Osteocyte (in vitro differentiated cells): ENCODE measurements at regions not wholly inside any gene's neighbourhood (a gene's known extent, or its start where the extent isn't known, plus 50 kb on each side); places are given as distances from the start of the nearest gene placed in this dataset.
A peak's percentile ranks its signal among the peaks of the same experiment; 100 is the strongest.

Experiments
- DNase-seq: peaks from one replicate; pipeline ENCODE4 v3.0.0; 2021; ENCODE audit warnings: mixed read lengths; ENCODE audit not compliant: unreplicated experiment; ENCODE audit errors: extremely low spot score
- H3K27ac Mint-ChIP-seq: one replicate; pipeline ENCODE4 v1.8.0; 2021; ENCODE audit warnings: mild to moderate bottlenecking, mixed read lengths; ENCODE audit not compliant: unreplicated experiment
- H3K27me3 Mint-ChIP-seq: one replicate; pipeline ENCODE4 v1.8.0; 2021; ENCODE audit warnings: mixed read lengths; ENCODE audit not compliant: unreplicated experiment
- H3K36me3 Mint-ChIP-seq: one replicate; pipeline ENCODE4 v1.8.0; 2021; ENCODE audit warnings: mixed read lengths; ENCODE audit not compliant: unreplicated experiment
- H3K4me1 Mint-ChIP-seq: one replicate; pipeline ENCODE4 v1.8.0; 2021; ENCODE audit warnings: mixed read lengths; ENCODE audit not compliant: unreplicated experiment
- H3K4me3 Mint-ChIP-seq: one replicate; pipeline ENCODE4 v1.8.0; 2021; ENCODE audit warnings: mild to moderate bottlenecking, moderate library complexity, mixed read lengths; ENCODE audit not compliant: unreplicated experiment
- H3K9me3 Mint-ChIP-seq: one replicate; pipeline ENCODE4 v1.8.0; 2021; ENCODE audit warnings: mixed read lengths; ENCODE audit not compliant: unreplicated experiment
- CTCF ChIP-seq: fragments of 200-600 bp; sonication (generic); IDR thresholded peaks from 2 replicates; pipeline ENCODE4 v1.5.0; 2021; ENCODE audit warnings: antibody characterized with exemption, mild to moderate bottlenecking, moderate library complexity

GRCh38 chr2:237150186-237150585 is 64.5 kb downstream of the COPS8 start:
- Mint-ChIP-seq H3K36me3 (peaks cover 11% of the 10 kb centered on the region), H3K9me3 (peaks cover 19% of the 10 kb centered on the region), H3K4me3 (no peak overlapping the region), H3K4me1 (peaks cover 27% of the 10 kb centered on the region), H3K27ac (no peak overlapping the region), H3K27me3 (no peaks in the 10 kb centered on the region)
- no peak for TF ChIP-seq CTCF
- no peak for DNase-seq

- H3K4me1 Mint-ChIP-seq: peaks cover 34% of the 10 kb centered on the region
- no peak overlapping the region for H3K4me3 Mint-ChIP-seq
- H3K27ac Mint-ChIP-seq: no peak overlapping the region
- DNase-seq: no peak
- H3K9me3 Mint-ChIP-seq: peaks cover 17% of the 10 kb centered on the region
- no peak for TF ChIP-seq CTCF
- H3K27me3 Mint-ChIP-seq: no peaks in the 10 kb centered on the region
- H3K36me3 Mint-ChIP-seq: peaks cover 10% of the 10 kb centered on the region
These were observed 65.2 kb downstream of the COPS8 start for GRCh38 chr2:237150831-237151375.

- Mint-ChIP-seq H3K4me1 (peaks cover 48% of the 10 kb centered on the region), H3K4me3 (no peak overlapping the region), H3K9me3 (peaks cover 7% of the 10 kb centered on the region), H3K27ac (no peak overlapping the region), H3K36me3 (no peaks in the 10 kb centered on the region), H3K27me3 (no peaks in the 10 kb centered on the region)
- TF ChIP-seq CTCF: no peak
- DNase-seq: no peak
These were observed 66.7 kb downstream of the COPS8 start for GRCh38 chr2:237152361-237152760.

- no peaks in the 10 kb centered on the region for H3K36me3 Mint-ChIP-seq
- DNase-seq: no peak
- no peak overlapping the region for H3K27ac Mint-ChIP-seq
- peaks cover 56% of the 10 kb centered on the region for H3K4me1 Mint-ChIP-seq
- no peaks in the 10 kb centered on the region for H3K27me3 Mint-ChIP-seq
- no peak for TF ChIP-seq CTCF
- peaks cover 2% of the 10 kb centered on the region for H3K9me3 Mint-ChIP-seq
- H3K4me3 Mint-ChIP-seq: no peak overlapping the region
These were observed 67.5 kb downstream of the COPS8 start for GRCh38 chr2:237153181-237153580.

GRCh38 chr2:237154082-237154638 is 68.5 kb downstream of the COPS8 start:
- H3K4me1 Mint-ChIP-seq: peaks cover 66% of the 10 kb centered on the region
- peaks cover under 1% of the 10 kb centered on the region for H3K9me3 Mint-ChIP-seq
- H3K27me3 Mint-ChIP-seq: no peaks in the 10 kb centered on the region
- no peak for DNase-seq
- peak; percentile 72 for TF ChIP-seq CTCF
- no peaks in the 10 kb centered on the region for H3K36me3 Mint-ChIP-seq
- no peak overlapping the region for H3K4me3 Mint-ChIP-seq
- H3K27ac Mint-ChIP-seq: peak overlapping the region; percentile 96
